ENCODE measurements at regions not wholly inside any gene's neighbourhood (a gene's known extent, or its start where the extent isn't known, plus 50 kb on each side); places are given as distances from the start of the nearest gene placed in this dataset.

DNA sequence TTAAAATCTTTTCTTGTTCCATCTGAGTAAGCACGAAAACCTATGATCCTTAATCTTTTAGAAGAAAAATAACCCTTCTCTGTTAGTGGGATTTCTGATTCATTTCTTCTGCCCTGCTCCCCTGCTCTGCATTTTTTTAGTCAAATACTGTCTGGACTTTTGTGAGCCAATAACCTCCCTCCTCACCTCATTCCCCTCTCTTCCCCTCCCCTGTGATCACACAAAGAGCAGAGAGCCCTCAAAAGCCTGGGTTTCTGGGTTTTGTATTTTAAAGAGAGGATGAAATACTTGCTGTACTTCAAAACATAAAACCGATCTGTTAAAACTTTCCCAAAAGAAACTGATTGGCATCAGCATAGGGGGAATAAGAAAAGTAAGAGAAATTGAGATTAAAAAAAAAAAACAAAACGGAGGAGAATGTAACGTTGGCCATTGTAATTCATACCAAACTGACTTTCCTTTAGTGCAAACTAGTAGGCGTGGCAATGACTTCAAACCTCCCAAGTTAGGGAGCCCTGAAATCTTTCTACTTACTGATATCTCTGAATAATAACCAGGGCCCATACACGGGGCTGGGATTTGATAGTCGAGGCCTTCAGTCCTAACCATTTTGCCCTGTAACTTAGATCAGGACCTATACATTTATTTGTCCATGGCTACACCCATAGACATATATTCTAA is 232.9 kb downstream of the TM9SF2 start:
- no peak for TF ChIP-seq SP1 (IDR thresholded peaks at IDR 0.05)
- TF ChIP-seq LEF1 (IDR thresholded peaks at IDR 0.05; ENCODE audit: borderline replicate concordance) = no peak
- no peak for TF ChIP-seq ZNF384 (IDR thresholded peaks at IDR 0.05)
- TF ChIP-seq TARDBP (IDR thresholded peaks at IDR 0.05) = no peak
- no peak for TF ChIP-seq FOXM1 (IDR thresholded peaks at IDR 0.05; ENCODE audit: borderline replicate concordance)
- TF ChIP-seq BHLHE40 (IDR thresholded peaks at IDR 0.05; ENCODE audit: borderline replicate concordance) = no peak
- no peak for TF ChIP-seq FOXA1 (IDR thresholded peaks at IDR 0.05)
- TF ChIP-seq NFRKB (IDR thresholded peaks at IDR 0.05) = no peak
- no peak for TF ChIP-seq FOXK2 (IDR thresholded peaks at IDR 0.05)
- TF ChIP-seq ELF4 (IDR thresholded peaks at IDR 0.05) = no peak
- no peak for TF ChIP-seq SUZ12 (IDR thresholded peaks at IDR 0.05)
- TF ChIP-seq HDGF (IDR thresholded peaks at IDR 0.05; ENCODE audit: borderline replicate concordance) = no peak

Measured in HEK293T (cell line).